Muscle layer of duodenum (tissue), 2 donors: ENCODE measurements at regions not wholly inside any gene's neighbourhood (a gene's known extent, or its start where the extent isn't known, plus 50 kb on each side); places are given as distances from the start of the nearest gene placed in this dataset.

Experiments used
- H3K27ac ChIP-seq: one replicate; pipeline ENCODE4 v1.7.0; 2013; ENCODE audit warnings: mild to moderate bottlenecking, low read length
- H3K27me3 ChIP-seq: one replicate; pipeline ENCODE4 v1.7.0; 2013; ENCODE audit warnings: low read depth, mild to moderate bottlenecking, control low read depth, low read length
- H3K36me3 ChIP-seq, 2 donors: one replicate each; pipeline ENCODE4 v1.7.0; 2013; ENCODE audit warnings: low read length in 2 of 2, control low read depth in 1 of 2, mild to moderate bottlenecking in 1 of 2; ENCODE audit not compliant: insufficient read depth in 2 of 2, control insufficient read depth in 1 of 2
- H3K4me1 ChIP-seq, 2 donors: one replicate each; pipeline ENCODE4 v1.7.0; 2013; ENCODE audit warnings: low read length in 2 of 2, mild to moderate bottlenecking in 2 of 2, control low read depth in 1 of 2, moderate library complexity in 1 of 2; ENCODE audit not compliant: insufficient read depth in 2 of 2, control insufficient read depth in 1 of 2
- H3K4me3 ChIP-seq, 2 donors: one replicate each; pipeline ENCODE4 v1.7.0; 2013; ENCODE audit warnings: low read length in 2 of 2, low read depth in 1 of 2, mild to moderate bottlenecking in 1 of 2
- H3K9me3 ChIP-seq, 2 donors: one replicate each; pipeline ENCODE4 v1.7.0; 2013; ENCODE audit warnings: low read length in 2 of 2, control low read depth in 1 of 2, mild to moderate bottlenecking in 1 of 2; ENCODE audit not compliant: control insufficient read depth in 1 of 2
- donor health status: healthy.

DNA sequence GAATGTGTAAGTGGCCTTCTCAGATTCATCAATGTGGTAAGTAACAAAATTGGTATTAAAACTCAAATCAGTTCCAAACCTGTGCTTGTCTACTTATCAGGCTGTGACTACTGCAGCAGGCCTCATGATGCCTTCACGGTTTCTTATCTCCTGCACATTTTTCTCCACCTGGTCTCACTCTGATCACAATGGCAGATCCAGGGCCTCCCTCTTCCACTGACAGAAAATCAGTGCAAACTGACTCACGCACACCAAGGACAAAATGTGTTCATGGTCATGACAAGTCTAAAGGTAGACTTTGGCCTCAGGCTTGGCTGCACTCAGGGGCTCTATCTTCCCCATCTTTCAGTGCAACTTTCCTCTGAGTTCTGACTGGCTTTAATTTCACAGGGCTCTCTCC is 56.7 kb upstream of the ATP1A1 start:
- Histone ChIP-seq H3K27me3 (no peaks in the 10 kb centered on the region), H3K27ac (no peak overlapping the region), H3K9me3 (no peaks in the 10 kb centered on the region), H3K36me3 (no peaks in the 10 kb centered on the region), H3K4me1 (no peaks in the 10 kb centered on the region), H3K4me3 (no peak overlapping the region)

DNA sequence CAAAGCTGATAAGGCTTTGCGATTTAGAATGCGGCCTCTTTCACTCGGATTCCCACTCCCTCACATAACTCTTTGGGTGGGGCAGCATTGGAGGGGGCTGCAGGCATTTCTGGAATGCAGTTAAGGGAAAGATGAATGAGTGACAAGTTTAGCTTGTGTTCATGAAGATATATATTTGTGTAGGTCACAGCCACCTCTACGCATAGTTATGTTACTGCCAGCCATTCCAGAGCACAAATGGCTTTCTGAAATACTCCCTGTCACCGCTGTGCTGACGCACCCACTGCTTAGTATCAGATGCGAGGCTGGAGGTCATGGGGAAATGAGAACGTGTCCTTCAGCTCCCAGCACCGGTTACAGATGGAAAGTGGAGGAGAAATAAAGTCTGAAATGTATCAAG is 54.1 kb upstream of the ATP1A1 start:
- Histone ChIP-seq H3K4me1 (no peaks in the 10 kb centered on the region), H3K36me3 (no peaks in the 10 kb centered on the region), H3K4me3 (no peak overlapping the region), H3K27ac (no peak overlapping the region), H3K27me3 (no peaks in the 10 kb centered on the region), H3K9me3 (no peaks in the 10 kb centered on the region)

DNA sequence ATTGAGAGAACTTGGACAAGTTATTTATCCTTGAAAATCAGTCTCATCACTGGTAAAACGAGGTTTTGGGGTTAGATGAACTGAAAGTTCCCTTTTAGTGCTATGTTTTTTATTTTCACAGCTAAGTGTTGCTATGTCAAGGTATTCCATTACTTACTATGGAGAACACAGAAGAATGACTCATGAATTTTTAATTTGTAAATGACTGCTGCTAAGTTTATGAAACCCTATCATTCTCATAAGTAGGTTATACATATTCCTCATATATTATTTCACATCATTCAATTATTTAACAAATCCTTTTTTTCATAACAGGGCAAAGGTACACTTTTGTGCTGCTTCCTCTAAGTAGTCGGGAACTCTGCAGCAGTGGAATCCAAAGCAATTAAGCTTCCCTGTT is 52.2 kb upstream of the ATP1A1 start:
- Histone ChIP-seq H3K4me3 (no peak overlapping the region), H3K36me3 (no peaks in the 10 kb centered on the region), H3K4me1 (no peaks in the 10 kb centered on the region), H3K27me3 (no peaks in the 10 kb centered on the region), H3K27ac (no peak overlapping the region), H3K9me3 (no peaks in the 10 kb centered on the region)

DNA sequence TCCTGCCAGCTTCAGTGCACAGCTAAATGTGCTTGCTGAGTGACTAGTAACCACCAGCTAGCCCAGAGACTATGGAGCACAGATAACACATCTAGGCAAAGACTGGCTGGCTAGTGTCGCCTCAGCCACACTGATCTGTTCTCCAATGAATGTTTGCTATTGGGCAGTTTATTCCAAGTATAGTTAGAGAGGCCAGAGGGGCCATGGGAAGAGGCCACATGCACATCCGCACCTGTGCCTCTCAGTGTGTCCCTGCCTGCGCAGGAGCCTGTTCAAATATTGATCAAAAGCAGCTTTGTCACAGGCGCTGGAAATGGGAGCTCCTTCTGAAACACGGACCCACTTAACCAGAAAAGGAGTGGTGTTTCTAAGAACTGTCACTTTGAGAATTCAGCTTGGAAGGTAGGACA is 51.3 kb upstream of the ATP1A1 start:
- Histone ChIP-seq H3K27ac (no peak overlapping the region), H3K9me3 (no peaks in the 10 kb centered on the region), H3K27me3 (no peaks in the 10 kb centered on the region), H3K36me3 (no peaks in the 10 kb centered on the region), H3K4me3 (no peak overlapping the region), H3K4me1 (no peaks in the 10 kb centered on the region)

DNA sequence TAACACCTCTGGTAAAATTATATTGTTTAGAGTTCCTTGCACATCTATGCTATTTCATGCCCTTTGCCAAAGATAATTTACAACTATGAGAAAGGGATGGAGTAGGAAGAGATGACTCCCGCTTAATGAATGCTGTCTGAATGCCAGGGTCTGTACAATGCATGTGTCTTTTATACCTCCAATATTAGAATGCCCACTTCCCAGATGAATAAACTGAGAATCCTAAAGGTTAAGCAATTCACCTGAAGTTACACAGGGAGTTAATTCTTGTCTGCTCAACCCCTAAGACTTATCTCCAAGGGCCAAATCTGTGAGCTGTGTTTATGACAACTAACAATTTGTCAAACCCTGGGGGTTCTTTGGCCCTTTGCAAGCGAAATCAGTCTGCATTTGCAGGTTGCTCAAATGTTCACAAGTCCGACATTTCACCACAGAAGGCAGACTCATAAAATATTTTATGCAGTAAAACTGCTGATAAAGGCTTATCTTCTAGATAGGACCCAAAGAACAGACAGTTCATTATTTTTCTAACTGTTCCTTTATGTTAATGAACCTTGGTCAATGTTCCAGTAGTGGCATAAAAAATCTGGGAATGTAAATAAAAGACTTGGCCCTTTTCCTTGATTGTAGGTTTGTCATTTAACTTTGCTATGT is 50.2 kb upstream of the ATP1A1 start:
- Histone ChIP-seq H3K27ac (no peak overlapping the region), H3K4me3 (no peak overlapping the region), H3K27me3 (no peaks in the 10 kb centered on the region), H3K4me1 (no peaks in the 10 kb centered on the region), H3K9me3 (no peaks in the 10 kb centered on the region), H3K36me3 (no peaks in the 10 kb centered on the region)
